Hippocampal formation (tissue), 2 donors: ENCODE measurements at regions not wholly inside any gene's neighbourhood (a gene's known extent, or its start where the extent isn't known, plus 50 kb on each side); places are given as distances from the start of the nearest gene placed in this dataset.

ENCODE experiments used
- DNase-seq, 2 donors: peaks; one replicate each; lab custom pipeline; 2025; lab: John Stamatoyannopoulos, UW

- no peak for DNase-seq
Observed at GRCh38 chr6:132244744-132245143, 156.5 kb downstream of the MOXD1 start.

GRCh38 chr6:132236744-132237143, 164.5 kb downstream of the MOXD1 start:
- no peak for DNase-seq

DNA sequence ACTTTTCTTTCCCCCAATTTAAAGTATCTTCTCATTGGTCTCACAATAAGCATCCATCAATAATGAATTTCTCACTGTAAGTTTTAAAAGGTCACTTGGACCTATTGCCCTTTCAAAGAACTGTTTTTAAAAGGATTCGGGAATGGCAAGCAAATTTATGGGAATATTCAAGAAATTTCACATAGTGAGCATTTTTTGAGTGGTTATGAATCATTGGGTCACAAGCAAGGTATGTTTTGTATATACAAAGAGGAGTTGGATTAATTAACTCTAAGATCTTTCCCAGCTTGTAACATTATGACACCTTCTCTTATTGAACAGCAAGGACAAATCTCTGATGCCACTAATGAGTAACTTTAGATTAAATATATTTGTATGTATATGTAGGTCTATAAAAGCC, 165.0 kb downstream of the MOXD1 start:
- DNase-seq: no peak

DNA sequence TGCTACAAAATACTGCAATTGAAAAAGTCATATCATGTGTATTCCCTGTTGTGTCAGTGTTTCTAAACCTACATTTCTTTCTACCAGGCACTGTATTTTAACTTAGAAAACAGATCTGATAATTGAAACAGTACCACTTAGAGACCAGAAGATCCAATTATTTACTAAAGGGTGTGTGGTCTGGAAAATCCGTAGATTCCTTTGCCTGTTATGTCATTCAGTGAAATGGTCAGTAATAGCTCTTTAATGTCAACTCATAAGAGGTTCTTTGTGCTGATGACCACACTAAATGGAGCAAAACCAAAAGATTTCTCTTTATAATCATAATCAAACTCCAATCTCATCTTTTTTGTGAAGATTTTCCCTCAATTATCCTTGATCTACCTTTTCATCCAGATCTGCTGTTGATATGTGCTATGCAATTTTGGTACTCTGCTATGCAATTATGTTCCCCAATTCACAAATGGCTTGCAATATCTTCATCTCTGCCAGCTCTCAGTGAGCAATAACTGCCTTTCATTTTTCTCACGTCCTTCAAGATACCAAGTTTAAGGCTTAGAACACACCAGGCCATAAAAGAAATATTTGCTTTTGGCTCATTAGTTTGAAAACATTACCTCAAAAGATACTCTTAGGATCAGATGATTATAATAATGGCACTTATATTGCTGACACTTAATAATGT, 165.5 kb downstream of the MOXD1 start:
- no peak for DNase-seq

DNA sequence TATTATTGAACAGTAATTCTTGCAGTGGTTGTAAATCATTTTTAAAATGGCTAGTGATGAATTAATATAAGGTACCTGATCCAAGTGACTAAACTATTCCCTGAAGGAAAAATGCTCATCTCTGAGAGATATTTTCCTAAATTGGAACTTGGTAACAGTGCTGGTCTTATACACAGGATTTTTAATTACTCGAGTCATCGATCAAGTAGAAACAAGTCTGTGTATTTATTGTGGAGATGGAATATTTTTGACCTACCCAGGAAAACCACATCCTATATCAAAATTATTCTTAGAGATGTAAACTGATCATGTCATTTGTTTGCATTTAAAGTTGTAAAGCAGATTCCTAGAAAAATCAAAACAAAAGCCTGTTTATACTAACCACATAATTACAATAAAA, 166.9 kb downstream of the MOXD1 start:
- DNase-seq: no peak

DNA sequence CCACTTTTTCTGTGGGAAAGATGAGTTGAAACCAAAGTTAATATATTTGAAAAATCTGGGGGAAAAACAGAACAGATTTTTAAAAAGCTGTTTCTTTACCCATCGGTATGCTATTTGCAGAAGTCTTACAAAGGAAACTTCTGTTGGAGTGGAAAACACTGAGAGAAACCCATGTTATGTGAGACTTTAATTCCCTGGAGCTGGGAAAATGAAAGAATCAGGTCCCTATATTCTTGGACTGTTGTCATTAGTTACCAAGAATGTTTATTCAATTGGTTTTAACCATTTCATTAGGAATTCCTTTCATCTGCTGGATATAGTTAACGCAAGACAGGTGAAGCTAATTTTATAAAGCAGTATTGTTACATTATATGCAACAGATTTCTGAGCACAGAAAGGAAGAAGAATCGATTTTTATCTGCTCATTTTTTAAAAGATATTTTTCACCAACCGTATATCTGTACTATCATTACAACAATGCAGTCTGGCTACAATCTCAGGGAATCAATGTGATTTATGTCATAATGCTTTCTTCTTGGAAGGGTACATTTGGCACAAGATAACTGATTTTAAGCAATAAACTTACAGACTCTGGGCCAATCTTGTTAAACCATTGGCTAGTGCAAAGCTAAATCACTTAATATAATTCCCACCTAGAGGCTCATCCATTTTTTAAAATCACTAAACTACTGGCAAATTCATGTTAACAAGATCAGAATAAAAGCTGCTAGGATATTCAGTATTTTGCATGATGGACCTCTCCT, 170.0 kb downstream of the MOXD1 start:
- no peak for DNase-seq

- DNase-seq: no peak
Observed at GRCh38 chr6:132228894-132229293, 172.4 kb downstream of the MOXD1 start.

- DNase-seq: no peak
Observed at GRCh38 chr6:132227904-132228303, 173.4 kb downstream of the MOXD1 start.

DNA sequence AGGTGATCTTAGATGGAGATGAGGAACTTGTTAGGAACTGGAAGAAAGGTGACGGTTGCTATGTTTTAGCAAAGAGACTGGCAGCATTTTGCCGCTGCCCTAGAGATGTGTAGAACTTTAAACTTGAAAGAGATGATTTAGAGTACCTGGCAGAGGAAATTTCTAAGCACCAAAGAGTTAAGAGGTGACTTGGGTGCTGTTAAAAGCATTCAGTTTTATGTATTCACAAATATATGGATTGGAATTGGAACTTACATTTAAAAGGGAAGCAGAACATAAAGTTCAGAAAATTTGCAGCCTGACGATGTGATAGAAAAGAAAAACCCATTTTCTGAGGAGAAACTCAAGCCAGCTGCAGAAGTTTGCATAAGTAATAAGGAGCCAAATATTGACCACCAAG, 176.3 kb downstream of the MOXD1 start:
- no peak for DNase-seq

DNA sequence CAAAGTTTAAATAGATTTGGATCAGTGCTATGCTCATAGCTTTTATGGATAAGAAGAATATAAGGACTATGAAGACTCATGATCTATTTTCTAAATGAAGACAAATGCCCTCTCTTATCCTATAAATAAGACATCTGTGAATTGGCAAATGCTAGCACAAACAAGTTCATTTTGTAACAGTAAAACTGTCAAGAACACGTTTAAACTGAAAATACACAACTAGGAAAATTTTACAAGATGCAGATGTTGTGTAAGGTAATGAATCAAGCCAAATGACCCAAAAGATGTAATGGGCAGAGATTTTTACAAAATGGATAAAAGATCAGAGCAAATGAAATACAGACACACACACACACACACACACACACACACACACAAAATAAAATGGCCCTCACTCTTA, 180.5 kb downstream of the MOXD1 start:
- DNase-seq: no peak

GRCh38 chr6:132219901-132220300, 181.4 kb downstream of the MOXD1 start:
- no peak for DNase-seq

GRCh38 chr6:132218059-132218696, 183.1 kb downstream of the MOXD1 start:
- no peak for DNase-seq

- DNase-seq: no peak
Observed at GRCh38 chr6:132215805-132216204, 185.5 kb downstream of the MOXD1 start.

DNA sequence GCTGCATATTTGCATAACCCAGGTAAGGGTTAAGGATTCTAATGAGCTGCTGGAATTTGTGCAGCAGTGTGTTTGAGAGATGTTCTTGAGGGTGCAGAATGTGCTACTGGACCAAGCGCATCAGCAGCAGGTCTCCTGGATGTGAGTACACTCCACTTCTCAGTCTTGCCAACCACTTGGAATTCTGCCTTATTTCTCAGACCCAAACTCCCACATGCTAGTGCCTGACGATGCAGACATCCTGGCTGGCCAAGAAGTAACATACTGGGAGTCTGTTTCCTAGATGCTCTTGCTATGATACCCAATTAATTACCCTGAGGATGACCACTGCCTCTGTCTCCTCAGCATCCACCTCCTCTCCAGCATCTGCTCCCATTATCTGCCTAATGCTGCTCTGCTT, 186.6 kb downstream of the MOXD1 start:
- DNase-seq: no peak

DNA sequence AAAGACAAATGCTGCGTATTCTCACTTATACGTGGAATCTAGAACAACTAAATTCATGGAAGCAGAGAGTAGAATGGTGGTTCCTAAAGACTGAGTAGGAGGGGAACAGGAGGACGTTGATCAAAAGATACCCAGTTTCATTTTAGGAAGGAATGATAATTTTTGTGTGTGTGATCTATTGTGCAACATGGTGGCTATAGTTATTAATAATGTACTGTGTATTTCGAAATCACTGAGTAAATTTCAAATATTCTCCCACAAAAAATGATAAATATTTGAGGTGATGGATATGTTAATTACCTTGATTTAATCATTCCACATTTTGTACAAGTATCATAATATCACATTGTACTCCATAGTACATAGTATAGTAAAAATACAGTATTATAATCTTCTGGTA, 187.5 kb downstream of the MOXD1 start:
- no peak for DNase-seq

- no peak for DNase-seq
Observed at GRCh38 chr6:132213191-132213590, 188.1 kb downstream of the MOXD1 start.

- DNase-seq: no peak
Observed at GRCh38 chr6:132210886-132211563, 190.2 kb downstream of the MOXD1 start.

GRCh38 chr6:132209351-132209750, 191.9 kb downstream of the MOXD1 start:
- DNase-seq: no peak

DNA sequence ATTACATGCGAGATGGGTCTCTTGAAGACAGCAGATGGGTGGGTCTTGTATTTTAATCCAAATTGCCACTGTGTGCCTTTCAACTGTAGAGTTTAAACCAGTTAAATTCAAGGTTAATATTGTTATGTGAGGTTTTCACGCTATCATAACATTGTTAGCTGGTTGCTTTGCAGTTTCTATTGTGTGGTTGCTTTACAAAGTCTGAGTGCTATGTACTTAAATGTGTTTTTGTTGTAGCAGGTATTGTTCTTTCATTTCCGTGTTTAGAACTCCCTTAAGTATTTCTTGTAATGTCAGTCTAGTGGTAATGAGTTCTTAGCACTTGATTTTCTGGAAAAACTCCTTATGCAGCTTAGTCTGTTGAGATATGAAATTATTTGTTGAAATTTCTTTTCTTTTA, 193.3 kb downstream of the MOXD1 start:
- DNase-seq: no peak

DNA sequence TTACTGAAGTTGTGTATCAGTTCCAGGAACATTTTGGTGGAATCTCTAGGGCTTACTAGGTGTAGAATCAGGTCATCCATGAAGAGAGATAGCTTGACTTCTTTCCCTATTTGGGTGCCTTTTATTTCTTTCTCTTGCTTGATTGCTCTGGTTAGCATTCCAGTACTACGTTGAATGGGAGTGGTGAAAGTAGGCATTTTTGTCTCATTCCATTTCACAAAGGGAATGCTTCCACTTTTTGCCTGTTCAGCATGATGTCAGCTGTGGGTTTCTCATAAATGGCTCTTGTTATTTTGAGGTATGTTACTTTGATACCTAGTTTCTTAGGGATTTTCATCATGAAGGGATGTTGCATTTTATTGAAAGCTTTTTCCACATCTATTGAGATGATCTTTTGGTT, 195.3 kb downstream of the MOXD1 start:
- DNase-seq: no peak

GRCh38 chr6:132204591-132204990, 196.7 kb downstream of the MOXD1 start:
- DNase-seq: no peak

DNA sequence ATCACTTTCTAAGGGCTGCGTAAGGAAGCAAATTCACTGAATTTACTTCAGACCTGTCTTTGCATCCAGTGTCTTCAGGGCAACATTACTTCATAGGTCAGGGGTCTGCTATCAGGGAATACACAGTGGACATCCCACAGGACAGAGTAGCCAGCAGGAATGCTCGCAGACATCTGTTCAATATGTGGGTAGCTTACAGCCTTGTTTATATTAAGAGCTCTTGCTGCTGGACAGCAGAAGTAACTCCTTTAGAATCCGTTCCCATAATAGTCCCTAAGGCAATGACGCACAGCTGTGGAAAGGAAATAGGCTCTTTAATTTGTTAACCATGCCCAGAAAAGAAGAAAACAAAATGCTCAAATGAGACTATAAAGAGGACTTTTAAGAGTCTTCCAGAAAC, 198.7 kb downstream of the MOXD1 start:
- DNase-seq: no peak

DNA sequence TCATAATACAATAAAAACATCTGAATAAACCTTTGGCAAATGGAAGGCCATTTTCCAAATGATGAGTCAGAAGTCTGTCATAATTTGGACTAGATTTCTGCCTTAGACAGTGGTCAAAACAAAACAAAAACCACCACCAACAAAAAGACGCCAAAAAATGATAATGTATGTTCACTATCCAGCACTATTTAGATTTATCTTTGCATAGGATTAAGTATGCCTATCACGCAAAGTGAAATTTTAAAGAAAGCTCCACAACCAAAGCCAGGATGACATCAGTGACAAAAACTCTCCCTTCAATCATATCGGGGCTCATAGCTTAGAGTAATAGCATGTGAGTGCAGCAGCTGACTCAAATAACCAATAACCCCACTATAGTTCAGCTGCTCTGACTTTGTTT, 201.9 kb downstream of the MOXD1 start:
- no peak for DNase-seq
